Neural cell (in vitro differentiated cells): ENCODE measurements at regions not wholly inside any gene's neighbourhood (a gene's known extent, or its start where the extent isn't known, plus 50 kb on each side); places are given as distances from the start of the nearest gene placed in this dataset.

ENCODE experiments used
- EZH2 ChIP-seq: fragments of 200-600, 300-800 bp; shearing (Covaris generic), sonication (generic); IDR thresholded peaks from 2 replicates; pipeline ENCODE4 v1.6.1; 2014; ENCODE audit warnings: antibody characterized with exemption, low read length, borderline replicate concordance, mild to moderate bottlenecking; ENCODE audit not compliant: insufficient read depth, poor library complexity, severe bottlenecking
- POLR2AphosphoS5 ChIP-seq: IDR thresholded peaks from 2 replicates; pipeline ENCODE4 v1.6.1; 2012
- TF ChIP-seq, protein P1 (sequence below): fragments of 450-650 bp; IDR thresholded peaks from 2 replicates; pipeline ENCODE4 v1.5.1; 2014; ENCODE audit warnings: antibody characterized with exemption, mild to moderate bottlenecking, moderate library complexity; ENCODE audit not compliant: poor library complexity, severe bottlenecking

DNA sequence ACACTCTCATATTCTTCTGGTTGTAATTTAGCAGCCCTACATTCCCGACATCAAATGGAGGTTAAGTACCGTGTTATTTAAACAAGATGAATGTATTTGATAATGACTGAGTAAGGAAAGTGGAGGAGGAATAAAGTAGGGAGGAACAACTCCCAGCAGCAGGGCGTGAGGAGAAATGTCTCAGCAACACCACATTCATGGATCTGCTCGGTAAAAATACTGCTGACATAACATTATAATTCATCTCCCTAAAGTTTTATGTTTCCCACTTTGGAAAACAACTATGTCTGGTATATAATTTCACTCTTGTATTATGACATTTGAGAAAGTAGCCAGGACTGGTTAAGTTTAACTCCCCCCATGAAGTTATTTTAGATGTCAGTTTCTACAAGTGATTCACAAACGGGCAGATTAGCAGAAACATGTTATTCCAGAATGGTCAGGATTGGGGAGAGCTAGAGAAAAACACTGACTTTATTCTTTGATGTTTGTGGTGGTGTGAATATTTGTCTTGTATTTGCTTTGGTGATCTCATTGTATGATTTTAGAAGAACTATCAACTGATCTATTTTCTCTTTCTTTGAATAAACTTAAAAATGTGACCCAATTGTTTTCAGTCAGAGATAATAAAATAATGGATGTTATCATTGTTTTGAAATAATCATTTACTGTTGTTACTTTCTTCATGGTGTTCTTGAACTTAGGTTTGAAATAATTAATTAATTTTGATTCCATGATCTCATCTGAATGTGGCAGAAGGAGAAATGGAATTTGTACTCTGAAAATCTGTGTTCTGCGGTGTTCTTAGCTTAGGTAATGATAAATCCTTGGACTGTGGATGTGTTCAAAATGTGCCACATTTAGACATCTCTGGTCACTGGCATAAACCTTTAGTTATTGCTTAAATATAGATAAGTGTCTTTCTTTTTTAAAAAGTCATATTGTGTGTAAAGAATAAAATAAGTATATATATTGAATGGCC, 303.6 kb upstream of the ZNF608 start:
- TF ChIP-seq, protein P1, sequence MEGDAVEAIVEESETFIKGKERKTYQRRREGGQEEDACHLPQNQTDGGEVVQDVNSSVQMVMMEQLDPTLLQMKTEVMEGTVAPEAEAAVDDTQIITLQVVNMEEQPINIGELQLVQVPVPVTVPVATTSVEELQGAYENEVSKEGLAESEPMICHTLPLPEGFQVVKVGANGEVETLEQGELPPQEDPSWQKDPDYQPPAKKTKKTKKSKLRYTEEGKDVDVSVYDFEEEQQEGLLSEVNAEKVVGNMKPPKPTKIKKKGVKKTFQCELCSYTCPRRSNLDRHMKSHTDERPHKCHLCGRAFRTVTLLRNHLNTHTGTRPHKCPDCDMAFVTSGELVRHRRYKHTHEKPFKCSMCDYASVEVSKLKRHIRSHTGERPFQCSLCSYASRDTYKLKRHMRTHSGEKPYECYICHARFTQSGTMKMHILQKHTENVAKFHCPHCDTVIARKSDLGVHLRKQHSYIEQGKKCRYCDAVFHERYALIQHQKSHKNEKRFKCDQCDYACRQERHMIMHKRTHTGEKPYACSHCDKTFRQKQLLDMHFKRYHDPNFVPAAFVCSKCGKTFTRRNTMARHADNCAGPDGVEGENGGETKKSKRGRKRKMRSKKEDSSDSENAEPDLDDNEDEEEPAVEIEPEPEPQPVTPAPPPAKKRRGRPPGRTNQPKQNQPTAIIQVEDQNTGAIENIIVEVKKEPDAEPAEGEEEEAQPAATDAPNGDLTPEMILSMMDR: no peak
- TF ChIP-seq POLR2AphosphoS5: no peak
- TF ChIP-seq EZH2: no peak
